HTR-8/SVneo (cell line): ENCODE measurements at regions not wholly inside any gene's neighbourhood (a gene's known extent, or its start where the extent isn't known, plus 50 kb on each side); places are given as distances from the start of the nearest gene placed in this dataset.

Experiments
- DNase-seq: peaks from one replicate; pipeline ENCODE4 v3.0.0; 2011; ENCODE audit warnings: low spot score, mixed read lengths; ENCODE audit not compliant: insufficient read length
- FAIRE-seq: peaks from 2 replicates; lab custom pipeline; 2011; peaks lifted over from hg19 to GRCh38; lab: Jason Lieb, UNC

DNA sequence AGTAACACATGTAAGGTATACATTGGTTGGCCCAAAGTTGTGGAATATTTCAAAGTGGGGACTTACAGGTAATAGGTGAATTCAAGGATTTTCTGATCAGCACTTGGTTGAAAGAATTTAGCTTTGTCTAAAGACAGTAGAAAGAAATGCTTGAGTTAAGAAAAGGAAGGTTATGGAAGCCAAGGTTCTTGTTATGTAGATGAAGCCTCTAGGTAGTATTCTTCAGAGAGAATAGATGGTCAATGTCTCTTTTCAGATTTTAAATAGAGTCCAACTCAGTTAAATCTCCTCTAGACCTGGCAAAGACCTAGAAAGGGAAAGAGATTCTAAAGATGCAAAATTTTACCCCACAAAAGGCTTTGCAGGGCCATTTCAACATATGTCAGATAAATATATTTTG lies 157.4 kb downstream of the ANKRD30B start:
- FAIRE-seq (no peak), DNase-seq (no peak)

DNA sequence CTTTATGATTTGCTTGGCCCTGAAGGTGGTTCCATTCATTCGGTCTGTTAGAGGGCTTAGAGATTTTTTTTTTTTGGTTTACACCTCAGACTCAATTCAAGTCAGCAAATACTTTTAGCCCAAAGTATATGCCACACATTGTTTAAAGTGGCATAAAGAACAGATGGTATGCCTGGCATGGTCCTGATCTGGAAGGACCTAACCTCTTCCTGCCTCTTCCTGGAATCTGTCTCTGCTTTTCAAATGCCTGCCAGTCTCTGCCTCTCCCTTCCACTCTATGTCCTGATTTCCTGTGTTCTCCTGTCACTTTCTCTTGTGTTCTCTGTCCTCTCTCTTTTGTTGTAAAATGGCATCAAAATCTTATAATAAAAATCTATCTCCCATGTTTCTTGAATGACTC lies 158.0 kb downstream of the ANKRD30B start:
- DNase-seq, result no peak
- FAIRE-seq, result no peak

- DNase-seq (no peak), FAIRE-seq (no peak)
Measured at GRCh38 chr18:14907420-14907819, 159.4 kb downstream of the ANKRD30B start.

- FAIRE-seq (no peak), DNase-seq (no peak)
Measured at GRCh38 chr18:14908541-14908940, 160.6 kb downstream of the ANKRD30B start.

DNA sequence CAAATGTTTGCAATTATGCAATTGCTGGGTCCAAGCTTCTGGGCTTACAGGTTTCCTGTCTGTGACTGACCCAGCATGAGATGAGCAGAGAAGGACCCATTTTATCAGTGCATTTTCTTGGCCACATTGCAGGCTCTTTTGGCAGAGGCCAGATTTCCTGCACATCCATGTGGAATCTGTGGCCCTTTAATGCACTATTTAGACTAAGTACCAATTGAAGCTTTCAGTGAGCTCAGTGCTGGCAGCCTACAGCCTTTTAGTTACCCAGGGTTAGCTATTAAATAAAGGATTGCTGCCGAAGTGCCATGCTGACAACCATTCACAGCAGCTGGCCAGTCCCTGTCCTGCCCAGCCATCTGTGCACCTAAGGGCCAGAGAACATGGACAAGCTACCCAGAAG lies 165.0 kb downstream of the ANKRD30B start:
- DNase-seq (no peak), FAIRE-seq (no peak)

DNA sequence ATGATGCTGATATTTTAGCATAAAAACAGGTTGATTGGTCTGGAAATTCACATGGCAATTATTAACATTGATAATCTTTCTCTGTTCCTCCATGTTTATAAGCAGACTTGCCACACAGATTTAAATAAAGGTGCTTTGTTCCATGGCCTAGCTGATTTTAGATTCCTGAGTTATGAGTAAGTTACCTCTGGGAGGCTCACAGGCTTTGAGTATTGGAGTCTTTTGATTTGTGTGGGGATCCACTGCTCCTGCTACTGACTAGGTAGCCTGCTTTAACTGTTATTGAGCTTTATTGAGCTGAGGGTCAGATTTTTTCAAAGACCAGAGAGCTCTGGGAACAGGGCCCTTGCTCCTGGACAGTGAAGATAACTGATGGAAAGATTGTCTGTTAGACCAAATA lies 166.1 kb downstream of the ANKRD30B start:
- FAIRE-seq, result no peak
- no peak for DNase-seq

DNA sequence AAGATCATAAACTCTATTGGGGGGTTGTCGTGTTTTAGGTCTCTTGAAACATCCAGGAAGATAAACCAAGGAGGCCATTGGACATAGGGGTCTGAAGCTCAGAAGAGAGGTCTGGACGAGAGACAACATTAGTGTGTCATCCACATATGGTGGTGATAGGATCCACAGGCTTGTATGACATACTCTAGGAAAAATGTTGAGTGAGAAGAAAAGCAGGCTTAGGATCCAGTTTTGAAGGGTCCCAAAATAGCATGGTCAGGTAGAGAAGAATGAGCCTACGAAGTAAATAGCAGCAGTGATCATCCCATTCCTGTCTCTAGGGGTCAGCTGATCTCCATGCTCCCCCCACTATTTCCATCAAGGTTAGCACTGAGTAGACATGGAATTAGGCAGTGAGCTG lies 166.8 kb downstream of the ANKRD30B start:
- FAIRE-seq (peak; percentile 31), DNase-seq (no peak)

- no peak for FAIRE-seq
Measured at GRCh38 chr18:14916181-14916580, 168.2 kb downstream of the ANKRD30B start.

GRCh38 chr18:14916851-14917250 lies 168.9 kb downstream of the ANKRD30B start:
- no peak for FAIRE-seq
- DNase-seq, result no peak

More at GRCh38 chr18:14916181-14916580, 168.2 kb downstream of the ANKRD30B start:
- DNase-seq, result no peak

GRCh38 chr18:14917311-14917710 lies 169.3 kb downstream of the ANKRD30B start:
- FAIRE-seq (no peak), DNase-seq (no peak)

DNA sequence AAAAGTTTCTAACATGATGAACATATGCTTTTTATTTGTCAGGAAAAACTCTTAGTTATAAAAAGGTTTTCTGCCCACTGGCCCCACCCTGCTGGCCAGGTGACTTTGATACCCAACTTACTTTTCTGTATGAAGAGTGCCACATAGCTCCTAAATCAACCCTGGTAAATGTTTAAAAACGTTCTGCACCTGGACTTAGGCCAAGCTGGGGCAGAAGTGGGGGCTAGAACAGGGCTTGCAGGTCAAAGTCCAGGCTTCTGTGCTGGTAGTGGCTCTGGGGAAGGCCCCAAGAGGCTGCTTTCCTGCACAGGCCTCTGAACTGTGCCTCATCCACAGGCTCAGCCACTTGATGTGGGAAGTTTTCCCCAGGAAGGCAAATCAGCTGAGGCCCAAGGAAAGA lies 171.7 kb downstream of the ANKRD30B start:
- DNase-seq (no peak), FAIRE-seq (no peak)

- FAIRE-seq, result peak; percentile 77
- no peak for DNase-seq
Measured at GRCh38 chr18:14921031-14921430, 173.1 kb downstream of the ANKRD30B start.

GRCh38 chr18:14921547-14921946 lies 173.6 kb downstream of the ANKRD30B start:
- FAIRE-seq (no peak), DNase-seq (no peak)

DNA sequence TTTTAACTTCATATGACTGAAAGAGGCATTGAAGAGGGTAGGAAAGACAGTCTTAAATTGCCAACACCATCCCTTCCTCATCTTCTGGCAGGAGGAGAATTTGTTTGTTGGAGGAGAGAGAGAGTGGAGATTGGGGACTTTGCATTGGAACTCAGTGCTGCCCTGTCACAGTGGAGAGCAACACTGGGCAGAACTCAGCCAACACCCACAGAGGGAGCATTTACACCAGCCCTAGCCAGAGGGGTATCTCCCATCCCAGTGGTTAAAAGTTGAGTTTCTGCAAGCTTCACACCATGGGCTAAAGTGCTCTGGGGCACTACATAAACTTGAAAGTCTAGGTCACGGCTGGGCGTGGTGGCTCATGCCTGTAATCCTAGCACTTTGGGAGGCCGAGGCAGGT lies 174.1 kb downstream of the ANKRD30B start:
- no peak for FAIRE-seq
- no peak for DNase-seq

- FAIRE-seq, result no peak
- no peak for DNase-seq
Measured at GRCh38 chr18:14922965-14923565, 175.1 kb downstream of the ANKRD30B start.

DNA sequence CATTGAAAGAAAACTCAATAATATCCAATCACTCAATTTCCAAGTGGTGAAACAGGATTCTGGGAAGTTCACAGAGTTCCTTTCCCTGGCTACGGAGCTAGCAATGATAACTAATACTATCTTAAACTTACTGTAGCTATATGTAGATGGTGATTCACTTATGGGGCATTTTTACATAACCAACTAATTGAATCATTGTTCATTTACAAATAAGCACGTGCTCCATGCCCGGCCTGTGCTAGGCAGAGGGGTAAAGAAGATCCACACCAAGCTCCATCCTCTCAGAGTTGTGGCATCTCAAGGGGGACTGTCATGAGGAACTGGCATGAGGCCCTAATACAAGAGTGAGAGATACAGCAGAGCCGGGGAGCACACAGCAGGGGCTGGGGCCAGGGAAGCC lies 176.3 kb downstream of the ANKRD30B start:
- no peak for FAIRE-seq
- DNase-seq, result no peak

GRCh38 chr18:14925281-14925709 lies 177.3 kb downstream of the ANKRD30B start:
- DNase-seq (peak; percentile 18), FAIRE-seq (no peak)

GRCh38 chr18:14927701-14928100 lies 179.7 kb downstream of the ANKRD30B start:
- DNase-seq, result no peak

DNA sequence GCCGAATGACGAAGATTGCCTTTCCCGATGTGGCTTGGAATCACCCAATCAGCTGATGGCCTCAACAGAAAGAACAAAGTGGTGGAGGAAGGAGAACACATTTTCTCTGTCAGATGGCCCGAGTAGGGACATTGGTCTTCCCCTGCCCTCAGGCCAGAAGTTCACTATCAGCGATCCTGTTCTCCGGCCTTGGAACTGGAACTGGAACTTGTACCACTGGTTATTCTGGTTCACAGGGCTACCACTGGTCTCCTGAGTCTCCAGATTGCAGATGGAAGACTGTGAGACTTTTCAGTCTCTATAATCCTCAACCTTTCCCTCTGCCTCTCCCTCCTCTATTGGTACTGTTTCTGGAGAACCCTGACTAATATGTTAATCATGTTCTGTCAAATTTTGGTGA lies 180.4 kb downstream of the ANKRD30B start:
- DNase-seq (no peak), FAIRE-seq (no peak)

More at GRCh38 chr18:14927701-14928100, 179.7 kb downstream of the ANKRD30B start:
- no peak for FAIRE-seq

DNA sequence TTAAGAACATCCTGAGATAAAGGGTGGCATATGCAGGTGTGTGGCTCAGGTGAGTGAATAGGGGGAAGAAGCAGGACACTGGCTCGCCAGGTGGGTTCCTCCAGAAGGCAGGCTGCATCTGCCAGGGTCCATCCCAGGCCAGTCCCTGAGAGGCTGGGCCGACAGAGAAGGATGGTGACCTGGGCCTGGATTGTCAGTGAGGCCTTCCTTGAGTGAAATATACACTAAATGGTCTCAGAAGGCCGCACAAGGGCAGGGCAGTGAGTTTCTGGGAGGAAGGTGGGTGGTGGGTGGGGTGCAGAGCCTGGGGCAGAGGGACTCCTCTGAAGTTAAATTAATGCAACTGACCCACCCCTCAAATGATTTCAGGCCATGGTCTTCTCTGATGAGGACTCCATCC lies 182.1 kb downstream of the ANKRD30B start:
- no peak for FAIRE-seq

GRCh38 chr18:14930576-14930975 lies 182.6 kb downstream of the ANKRD30B start:
- no peak for FAIRE-seq

More for the DNA sequence above, 182.1 kb downstream of the ANKRD30B start:
- no peak for DNase-seq

GRCh38 chr18:14933049-14933851 lies 185.3 kb downstream of the ANKRD30B start:
- FAIRE-seq (no peak), DNase-seq (no peak)

More at GRCh38 chr18:14930576-14930975, 182.6 kb downstream of the ANKRD30B start:
- no peak for DNase-seq
